ENCODE measurements at regions not wholly inside any gene's neighbourhood (a gene's known extent, or its start where the extent isn't known, plus 50 kb on each side); places are given as distances from the start of the nearest gene placed in this dataset.

GRCh38 chr2:57674025-57674424, 372.6 kb upstream of the VRK2 start:
- TF ChIP-seq ZNF230 (CRISPR knock-in tag; IDR thresholded peaks at IDR 0.05), result no peak
- TF ChIP-seq, protein P1, sequence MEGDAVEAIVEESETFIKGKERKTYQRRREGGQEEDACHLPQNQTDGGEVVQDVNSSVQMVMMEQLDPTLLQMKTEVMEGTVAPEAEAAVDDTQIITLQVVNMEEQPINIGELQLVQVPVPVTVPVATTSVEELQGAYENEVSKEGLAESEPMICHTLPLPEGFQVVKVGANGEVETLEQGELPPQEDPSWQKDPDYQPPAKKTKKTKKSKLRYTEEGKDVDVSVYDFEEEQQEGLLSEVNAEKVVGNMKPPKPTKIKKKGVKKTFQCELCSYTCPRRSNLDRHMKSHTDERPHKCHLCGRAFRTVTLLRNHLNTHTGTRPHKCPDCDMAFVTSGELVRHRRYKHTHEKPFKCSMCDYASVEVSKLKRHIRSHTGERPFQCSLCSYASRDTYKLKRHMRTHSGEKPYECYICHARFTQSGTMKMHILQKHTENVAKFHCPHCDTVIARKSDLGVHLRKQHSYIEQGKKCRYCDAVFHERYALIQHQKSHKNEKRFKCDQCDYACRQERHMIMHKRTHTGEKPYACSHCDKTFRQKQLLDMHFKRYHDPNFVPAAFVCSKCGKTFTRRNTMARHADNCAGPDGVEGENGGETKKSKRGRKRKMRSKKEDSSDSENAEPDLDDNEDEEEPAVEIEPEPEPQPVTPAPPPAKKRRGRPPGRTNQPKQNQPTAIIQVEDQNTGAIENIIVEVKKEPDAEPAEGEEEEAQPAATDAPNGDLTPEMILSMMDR (CRISPR knock-in tag; IDR thresholded peaks at IDR 0.05), result no peak
- TF ChIP-seq MXI1 (IDR thresholded peaks at IDR 0.05; ENCODE audit: borderline replicate concordance, low read depth, low read length), result no peak
- no peak for TF ChIP-seq FOXJ3 (CRISPR knock-in tag; IDR thresholded peaks at IDR 0.05; ENCODE audit: borderline replicate concordance)
- no peak for TF ChIP-seq POLR2A (IDR thresholded peaks at IDR 0.05; ENCODE audit: insufficient read depth in 1 of 2, low read depth in 2 of 2, low read length in 2 of 2)
- TF ChIP-seq, protein P2, sequence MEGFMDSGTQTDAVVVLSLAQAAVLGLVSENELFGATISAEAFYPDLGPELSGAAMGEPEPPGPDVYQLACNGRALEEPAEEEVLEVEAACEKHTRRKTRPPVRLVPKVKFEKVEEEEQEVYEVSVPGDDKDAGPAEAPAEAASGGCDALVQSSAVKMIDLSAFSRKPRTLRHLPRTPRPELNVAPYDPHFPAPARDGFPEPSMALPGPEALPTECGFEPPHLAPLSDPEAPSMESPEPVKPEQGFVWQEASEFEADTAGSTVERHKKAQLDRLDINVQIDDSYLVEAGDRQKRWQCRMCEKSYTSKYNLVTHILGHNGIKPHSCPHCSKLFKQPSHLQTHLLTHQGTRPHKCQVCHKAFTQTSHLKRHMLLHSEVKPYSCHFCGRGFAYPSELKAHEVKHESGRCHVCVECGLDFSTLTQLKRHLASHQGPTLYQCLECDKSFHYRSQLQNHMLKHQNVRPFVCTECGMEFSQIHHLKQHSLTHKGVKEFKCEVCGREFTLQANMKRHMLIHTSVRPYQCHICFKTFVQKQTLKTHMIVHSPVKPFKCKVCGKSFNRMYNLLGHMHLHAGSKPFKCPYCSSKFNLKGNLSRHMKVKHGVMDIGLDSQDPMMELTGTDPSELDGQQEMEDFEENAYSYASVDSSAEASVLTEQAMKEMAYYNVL (CRISPR knock-in tag; IDR thresholded peaks at IDR 0.05; ENCODE audit: borderline replicate concordance), result no peak
- TF ChIP-seq ZNF263 (CRISPR knock-in tag; IDR thresholded peaks at IDR 0.05), result no peak
- TF ChIP-seq, protein P3, sequence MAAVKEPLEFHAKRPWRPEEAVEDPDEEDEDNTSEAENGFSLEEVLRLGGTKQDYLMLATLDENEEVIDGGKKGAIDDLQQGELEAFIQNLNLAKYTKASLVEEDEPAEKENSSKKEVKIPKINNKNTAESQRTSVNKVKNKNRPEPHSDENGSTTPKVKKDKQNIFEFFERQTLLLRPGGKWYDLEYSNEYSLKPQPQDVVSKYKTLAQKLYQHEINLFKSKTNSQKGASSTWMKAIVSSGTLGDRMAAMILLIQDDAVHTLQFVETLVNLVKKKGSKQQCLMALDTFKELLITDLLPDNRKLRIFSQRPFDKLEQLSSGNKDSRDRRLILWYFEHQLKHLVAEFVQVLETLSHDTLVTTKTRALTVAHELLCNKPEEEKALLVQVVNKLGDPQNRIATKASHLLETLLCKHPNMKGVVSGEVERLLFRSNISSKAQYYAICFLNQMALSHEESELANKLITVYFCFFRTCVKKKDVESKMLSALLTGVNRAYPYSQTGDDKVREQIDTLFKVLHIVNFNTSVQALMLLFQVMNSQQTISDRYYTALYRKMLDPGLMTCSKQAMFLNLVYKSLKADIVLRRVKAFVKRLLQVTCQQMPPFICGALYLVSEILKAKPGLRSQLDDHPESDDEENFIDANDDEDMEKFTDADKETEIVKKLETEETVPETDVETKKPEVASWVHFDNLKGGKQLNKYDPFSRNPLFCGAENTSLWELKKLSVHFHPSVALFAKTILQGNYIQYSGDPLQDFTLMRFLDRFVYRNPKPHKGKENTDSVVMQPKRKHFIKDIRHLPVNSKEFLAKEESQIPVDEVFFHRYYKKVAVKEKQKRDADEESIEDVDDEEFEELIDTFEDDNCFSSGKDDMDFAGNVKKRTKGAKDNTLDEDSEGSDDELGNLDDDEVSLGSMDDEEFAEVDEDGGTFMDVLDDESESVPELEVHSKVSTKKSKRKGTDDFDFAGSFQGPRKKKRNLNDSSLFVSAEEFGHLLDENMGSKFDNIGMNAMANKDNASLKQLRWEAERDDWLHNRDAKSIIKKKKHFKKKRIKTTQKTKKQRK (IDR thresholded peaks at IDR 0.05; ENCODE audit: low read length), result no peak
- no peak for TF ChIP-seq NR2F2 (IDR thresholded peaks at IDR 0.05; ENCODE audit: borderline replicate concordance, low read depth)
- TF ChIP-seq RFX5 (IDR thresholded peaks at IDR 0.05; ENCODE audit: low read depth, low read length), result no peak
- TF ChIP-seq ZNF224 (CRISPR knock-in tag; IDR thresholded peaks at IDR 0.05), result no peak
